H7 (cell line): ENCODE measurements at regions not wholly inside any gene's neighbourhood (a gene's known extent, or its start where the extent isn't known, plus 50 kb on each side); places are given as distances from the start of the nearest gene placed in this dataset.
"Not testable (repeated sequence)": the region's sequence is repeated elsewhere in the genome, so short reads cannot be mapped to it uniquely, and the experiment has no call there.

Experiments used
- DNase-seq: peaks from one replicate; pipeline ENCODE4 v3.0.0; 2012
- H3K27me3 ChIP-seq: 2 replicates; pipeline ENCODE4 v1.6.0; 2011; ENCODE audit warnings: mild to moderate bottlenecking, low read length; ENCODE audit not compliant: control insufficient read depth, insufficient read depth
- H3K36me3 ChIP-seq: replicated peaks from 2 replicates; pipeline ENCODE4 v1.5.1; 2011; ENCODE audit warnings: low read length; ENCODE audit not compliant: control insufficient read depth, insufficient read depth
- H3K4me3 ChIP-seq: 2 replicates; pipeline ENCODE4 v1.5.1; 2011; ENCODE audit warnings: low read depth, mild to moderate bottlenecking, control low read depth, low read length, moderate library complexity; ENCODE audit not compliant: insufficient read depth

DNA sequence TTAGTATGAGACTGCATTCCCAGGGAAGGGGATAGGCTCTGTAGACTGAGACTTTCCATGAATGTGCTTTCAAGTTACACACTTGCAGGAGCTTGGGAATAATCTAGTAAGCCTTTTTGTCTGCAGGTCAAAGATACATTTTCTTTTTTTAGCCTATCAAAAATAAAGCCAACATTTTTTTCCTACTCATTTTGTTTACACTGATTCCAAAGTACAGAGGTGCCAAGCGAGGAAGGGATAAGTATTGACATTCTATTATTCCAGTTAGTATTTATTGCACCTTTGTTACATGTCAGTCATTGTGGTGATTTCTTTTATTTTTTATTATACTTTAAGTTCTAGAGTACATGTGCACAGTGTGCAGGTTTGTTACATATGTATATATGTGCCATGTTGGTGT, 413.0 kb upstream of the CHORDC1 start:
- DNase-seq: no peak
- no peak overlapping the region for H3K4me3 ChIP-seq

DNA sequence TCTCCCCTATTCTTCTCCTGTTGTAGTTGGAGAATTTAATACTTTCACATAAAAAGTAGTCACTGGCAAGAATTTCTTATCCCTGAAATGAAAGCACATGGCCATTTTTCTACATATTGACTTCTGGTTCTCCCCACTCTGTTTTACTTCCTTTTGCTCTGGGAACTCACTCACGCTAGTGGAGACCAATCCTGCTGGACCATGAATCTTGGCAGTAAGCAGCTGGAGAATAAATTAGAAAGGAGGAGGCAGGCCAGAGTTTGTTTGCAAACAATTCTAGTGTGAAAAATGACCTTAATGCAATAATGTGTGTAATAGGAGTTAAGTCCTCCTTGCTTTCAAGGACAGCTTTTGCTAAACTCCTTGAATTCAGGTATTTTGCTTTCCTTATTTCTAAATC, 412.3 kb upstream of the CHORDC1 start:
- Histone ChIP-seq H3K27me3 (no peaks in the 10 kb centered on the region), H3K36me3 (no peaks in the 10 kb centered on the region), H3K4me3 (no peak overlapping the region)
- no peak for DNase-seq

More for the DNA sequence above, 413.0 kb upstream of the CHORDC1 start:
- Histone ChIP-seq H3K27me3 (no peaks in the 10 kb centered on the region), H3K36me3 (no peaks in the 10 kb centered on the region)

DNA sequence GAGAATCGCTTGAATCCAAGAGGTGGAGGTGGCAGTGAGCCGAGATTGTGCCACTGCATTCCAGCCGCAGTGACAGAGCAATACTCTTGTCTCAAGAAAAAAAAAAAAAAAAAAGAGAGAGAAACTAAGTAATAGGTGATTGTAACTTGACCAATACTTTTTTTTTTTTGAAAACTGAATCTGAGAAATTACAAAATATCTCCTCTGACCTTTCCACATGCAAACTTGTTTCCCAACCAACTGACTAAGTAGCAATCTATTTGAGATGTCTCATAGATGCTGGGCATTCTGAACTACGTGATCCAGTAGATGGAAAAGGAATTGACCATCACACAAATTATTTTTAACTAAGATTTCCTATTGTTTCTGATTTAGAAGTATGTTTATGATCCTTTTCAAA, 407.3 kb upstream of the CHORDC1 start:
- no peak overlapping the region for H3K4me3 ChIP-seq
- no peaks in the 10 kb centered on the region for H3K27me3 ChIP-seq
- DNase-seq: no peak
- H3K36me3 ChIP-seq: no peaks in the 10 kb centered on the region

GRCh38 chr11:90629229-90629806, 406.5 kb upstream of the CHORDC1 start:
- no peaks in the 10 kb centered on the region for H3K36me3 ChIP-seq
- H3K27me3 ChIP-seq: no peaks in the 10 kb centered on the region
- H3K4me3 ChIP-seq: no peak overlapping the region
- no peak for DNase-seq

DNA sequence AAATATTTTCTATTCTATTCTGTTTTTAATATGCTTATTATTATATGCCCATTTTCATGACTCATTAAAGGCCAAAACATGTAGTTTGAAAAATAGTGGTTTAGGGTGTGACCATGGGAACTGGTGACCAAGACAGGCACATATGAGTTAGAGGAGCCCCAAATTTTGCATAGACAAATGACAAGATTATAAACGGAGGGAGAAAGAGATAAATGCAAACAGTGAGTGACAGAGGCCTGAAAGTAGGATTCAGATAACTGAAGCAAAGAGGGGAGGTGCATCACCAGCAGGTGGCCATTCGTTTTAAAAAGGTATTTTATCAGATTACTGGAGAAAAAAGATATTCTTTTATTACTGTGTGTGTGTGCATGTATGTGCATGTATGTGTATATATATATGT, 391.5 kb upstream of the CHORDC1 start:
- H3K4me3 ChIP-seq: no peak overlapping the region
- DNase-seq: no peak
- no peaks in the 10 kb centered on the region for H3K36me3 ChIP-seq
- no peaks in the 10 kb centered on the region for H3K27me3 ChIP-seq

DNA sequence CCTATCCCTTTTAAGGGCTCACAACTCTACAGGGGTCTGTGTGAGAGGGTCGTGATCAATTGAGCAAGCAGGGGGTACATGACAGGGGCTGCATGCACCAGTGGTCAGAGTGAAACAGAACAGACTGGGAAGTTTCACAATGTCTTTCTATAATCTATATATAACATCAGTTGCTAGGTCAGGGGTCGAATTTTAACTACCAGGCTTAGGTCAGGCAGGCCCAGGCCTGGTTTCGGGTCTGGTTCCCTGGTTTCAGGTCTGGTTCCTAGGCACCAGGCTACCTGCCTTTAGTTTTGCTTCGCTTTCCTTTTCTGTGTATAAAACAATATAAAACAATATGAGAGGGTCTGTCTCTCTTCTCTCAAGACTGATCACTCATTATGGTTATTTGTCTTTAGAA, 390.2 kb upstream of the CHORDC1 start:
- H3K36me3 ChIP-seq, H3K4me3 ChIP-seq, DNase-seq, H3K27me3 ChIP-seq: not testable (repeated sequence)

DNA sequence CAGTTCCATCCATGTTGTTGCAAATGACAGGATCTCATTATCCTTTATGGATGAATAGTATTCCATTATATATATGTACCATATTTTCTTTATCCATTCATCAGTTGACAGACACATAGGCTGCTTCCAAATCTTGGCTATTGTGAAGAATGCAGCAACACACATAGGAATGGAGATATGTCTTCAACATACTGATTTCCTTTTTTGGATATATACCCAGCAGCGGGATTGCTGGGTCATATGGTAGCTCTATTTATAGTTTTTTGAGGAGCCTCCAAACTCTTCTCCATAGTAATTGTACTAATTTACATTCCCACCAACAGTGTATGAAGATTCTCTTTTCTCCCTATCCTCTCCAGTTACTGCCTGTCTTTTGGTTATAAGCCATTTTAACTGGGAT, 383.9 kb upstream of the CHORDC1 start:
- Histone ChIP-seq H3K36me3 (no peaks in the 10 kb centered on the region), H3K4me3 (no peak overlapping the region), H3K27me3 (no peaks in the 10 kb centered on the region)
- DNase-seq: no peak

DNA sequence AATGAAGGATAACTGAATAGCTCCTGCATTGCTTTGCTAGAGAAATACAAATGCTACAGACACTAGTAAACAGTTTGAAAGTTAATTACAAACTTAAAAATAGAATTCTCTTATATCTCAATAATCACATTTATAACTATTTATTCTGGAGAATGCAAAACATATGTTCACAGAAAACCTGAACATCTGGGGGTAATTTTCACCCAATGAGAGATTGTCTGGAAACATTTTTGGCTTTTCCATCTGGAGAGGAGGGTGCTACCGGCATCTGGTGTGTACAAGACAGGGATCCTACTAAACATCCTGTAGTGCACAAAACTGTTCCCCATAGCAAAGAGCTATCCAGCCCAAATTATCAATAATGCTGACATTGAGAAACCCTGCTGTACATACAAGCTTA, 378.4 kb upstream of the CHORDC1 start:
- H3K27me3 ChIP-seq: no peaks in the 10 kb centered on the region
- no peak overlapping the region for H3K4me3 ChIP-seq
- H3K36me3 ChIP-seq: no peaks in the 10 kb centered on the region
- no peak for DNase-seq

DNA sequence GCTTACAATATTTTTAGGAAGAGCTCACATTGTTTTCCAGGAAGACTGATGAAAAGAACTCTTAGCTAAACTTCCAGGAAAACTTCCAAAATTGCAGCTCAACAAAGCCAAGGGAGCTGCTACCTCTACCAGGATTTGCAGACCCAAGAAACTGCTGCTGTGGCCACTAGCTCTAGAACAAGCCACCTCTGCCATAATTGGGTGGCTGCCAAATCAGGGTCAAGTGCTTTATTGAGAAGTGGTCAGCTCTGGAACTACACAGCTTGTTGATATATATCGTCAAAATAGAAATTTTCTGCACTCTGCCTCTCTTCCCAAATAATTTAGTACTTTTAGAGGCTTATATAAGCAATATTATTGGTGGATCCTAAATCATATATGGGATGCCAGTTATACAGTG, 371.8 kb upstream of the CHORDC1 start:
- no peak for DNase-seq
- Histone ChIP-seq H3K36me3 (no peaks in the 10 kb centered on the region), H3K27me3 (no peaks in the 10 kb centered on the region), H3K4me3 (no peak overlapping the region)

DNA sequence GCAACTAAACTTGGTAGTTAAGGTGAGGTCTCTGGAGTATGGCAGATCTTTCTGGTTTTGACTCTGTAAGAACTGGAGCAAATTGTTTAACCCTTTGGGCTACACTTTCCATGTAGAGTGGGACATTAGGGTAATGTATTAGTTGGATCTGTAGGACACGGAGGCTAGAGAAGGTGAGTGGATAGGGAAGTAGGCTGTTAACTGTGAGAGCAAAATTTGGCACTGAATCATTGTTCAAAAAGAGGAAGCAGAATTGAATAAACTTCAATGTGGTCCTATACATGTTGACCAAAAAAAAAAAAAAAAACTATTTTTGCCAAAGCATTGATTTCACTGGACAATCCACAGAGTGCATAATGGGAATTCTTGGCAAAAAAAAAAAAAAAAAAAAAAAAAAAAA, 370.2 kb upstream of the CHORDC1 start:
- no peaks in the 10 kb centered on the region for H3K36me3 ChIP-seq
- DNase-seq: no peak
- H3K27me3 ChIP-seq: no peaks in the 10 kb centered on the region
- no peak overlapping the region for H3K4me3 ChIP-seq

DNA sequence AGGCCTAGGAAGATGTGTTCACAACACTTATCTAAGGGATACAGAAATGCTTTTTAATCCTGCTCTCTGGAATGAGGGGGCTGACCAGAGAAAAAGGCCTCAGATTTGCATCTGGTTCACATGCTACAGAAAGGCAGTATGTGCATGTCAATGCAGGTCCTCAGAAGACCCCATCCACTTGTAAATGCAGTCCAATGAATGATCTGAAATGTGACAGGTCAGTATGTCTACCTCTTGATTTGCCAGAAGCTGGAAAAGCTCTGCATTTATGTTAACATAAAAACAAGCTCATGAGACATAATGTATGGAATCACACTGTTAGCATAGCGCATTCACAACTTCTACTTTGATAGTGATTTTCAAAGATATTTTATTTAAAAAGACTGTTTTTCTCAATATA, 367.4 kb upstream of the CHORDC1 start:
- no peak for DNase-seq
- Histone ChIP-seq H3K4me3 (no peak overlapping the region), H3K36me3 (no peaks in the 10 kb centered on the region), H3K27me3 (no peaks in the 10 kb centered on the region)

- no peak for DNase-seq
- no peaks in the 10 kb centered on the region for H3K27me3 ChIP-seq
- no peak overlapping the region for H3K4me3 ChIP-seq
- no peaks in the 10 kb centered on the region for H3K36me3 ChIP-seq
Observed at GRCh38 chr11:90589735-90590134, 366.9 kb upstream of the CHORDC1 start.

DNA sequence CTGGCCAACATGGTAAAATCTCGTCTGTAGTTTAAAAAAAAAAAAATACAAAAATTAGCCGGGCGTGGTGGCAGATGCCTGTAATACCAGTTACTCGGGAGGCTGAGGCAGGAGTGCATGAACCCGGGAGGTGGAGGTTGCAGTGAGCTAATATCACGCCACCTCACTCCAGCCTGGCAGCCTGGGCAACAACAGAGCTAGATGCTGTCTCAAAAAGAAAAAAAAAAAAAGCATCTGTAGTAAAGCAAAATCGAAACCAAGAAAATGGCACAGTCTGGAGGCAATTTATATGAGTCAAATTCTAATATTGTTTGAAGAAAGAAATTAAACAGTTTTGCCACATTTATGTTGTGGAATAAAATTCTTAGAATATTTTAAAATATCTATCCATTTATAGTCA, 365.0 kb upstream of the CHORDC1 start:
- Histone ChIP-seq H3K36me3 (no peaks in the 10 kb centered on the region), H3K4me3 (no peak overlapping the region), H3K27me3 (no peaks in the 10 kb centered on the region)

DNA sequence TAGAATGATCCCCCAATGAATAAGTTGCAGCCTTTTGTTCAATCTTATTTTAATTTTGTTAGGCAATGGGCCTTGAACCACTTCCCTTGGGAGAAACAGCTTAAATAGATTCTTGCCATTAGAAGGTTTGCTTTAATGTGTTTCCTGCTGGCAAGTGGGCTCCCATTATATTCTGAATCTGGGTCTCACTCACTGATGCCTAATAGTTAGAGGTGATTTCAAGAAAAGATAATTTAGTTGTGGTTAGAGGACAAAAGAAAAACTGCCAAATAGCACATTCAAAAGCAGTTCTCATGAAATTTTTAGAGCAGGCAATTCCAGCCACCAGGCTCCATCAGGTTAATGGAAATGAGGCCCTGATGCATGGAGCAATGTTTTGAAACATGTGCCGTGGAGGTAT, 362.6 kb upstream of the CHORDC1 start:
- Histone ChIP-seq H3K36me3 (no peaks in the 10 kb centered on the region), H3K4me3 (no peak overlapping the region), H3K27me3 (no peaks in the 10 kb centered on the region)
- DNase-seq: no peak

More for the DNA sequence above, 365.0 kb upstream of the CHORDC1 start:
- DNase-seq: no peak

- H3K27me3 ChIP-seq, DNase-seq, H3K36me3 ChIP-seq, H3K4me3 ChIP-seq: not testable (repeated sequence)
Observed at GRCh38 chr11:90582999-90583398, 360.1 kb upstream of the CHORDC1 start.

- Histone ChIP-seq H3K27me3 (no peaks in the 10 kb centered on the region), H3K36me3 (no peaks in the 10 kb centered on the region), H3K4me3 (no peak overlapping the region)
- DNase-seq: no peak
Observed at GRCh38 chr11:90564531-90564930, 341.7 kb upstream of the CHORDC1 start.
